Heart left ventricle (tissue), 16 donors: ENCODE measurements at regions not wholly inside any gene's neighbourhood (a gene's known extent, or its start where the extent isn't known, plus 50 kb on each side); places are given as distances from the start of the nearest gene placed in this dataset.

Experiments used
- ATAC-seq, 4 donors: fragments of 200-7000 bp; cut with Tn5 transposase; one replicate each; pipeline ENCODE4 v1.9.1; 2020 to 2022; ENCODE audit warnings: moderate library complexity in 4 of 4, mild to moderate bottlenecking in 3 of 4, moderate number of reproducible peaks in 1 of 4
- DNase-seq, 5 donors: peaks; one replicate each; pipeline ENCODE4 v3.0.0-alpha.2; 2020
- H3K27ac ChIP-seq, 12 donors: fragments of 200-600 bp; sonication (generic) in 4 of 12; one replicate each; pipeline versions ENCODE4 v1.5.0 to v1.8.0; 2016 to 2022; ENCODE audit warnings: mild to moderate bottlenecking in 2 of 12
- H3K27me3 ChIP-seq, 9 donors: fragments of 200-600 bp; sonication (generic) in 2 of 9; one replicate each; pipeline versions ENCODE4 v1.5.1 to v1.8.0; 2016 to 2022; ENCODE audit warnings: mild to moderate bottlenecking in 3 of 9
- H3K36me3 ChIP-seq, 9 donors: fragments of 200-600 bp; sonication (generic) in 2 of 9; one replicate each; pipeline versions ENCODE4 v1.5.0 to v1.8.0; 2018 to 2022; ENCODE audit warnings: mild to moderate bottlenecking in 2 of 9
- H3K4me1 ChIP-seq, 12 donors: fragments of 200-600 bp; sonication (generic) in 4 of 12; one replicate each; pipeline versions ENCODE4 v1.5.0 to v1.8.0; 2016 to 2022; ENCODE audit warnings: mild to moderate bottlenecking in 3 of 12
- H3K4me3 ChIP-seq, 12 donors: fragments of 200-600 bp; sonication (generic) in 4 of 12; one replicate each; pipeline versions ENCODE4 v1.5.0 to v1.8.0; 2017 to 2022; ENCODE audit warnings: mild to moderate bottlenecking in 9 of 12, moderate library complexity in 4 of 12
- H3K9me3 ChIP-seq, 12 donors: fragments of 200-600 bp; sonication (generic) in 4 of 12; one replicate each; pipeline versions ENCODE4 v1.5.0 to v1.8.0; 2016 to 2022; ENCODE audit warnings: mild to moderate bottlenecking in 1 of 12
- POLR2A ChIP-seq, 2 donors: fragments of 450-650 bp; IDR thresholded peaks; one replicate each; pipeline ENCODE4 v1.6.1; 2017; ENCODE audit warnings: antibody characterized with exemption in 2 of 2, mild to moderate bottlenecking in 2 of 2, moderate library complexity in 2 of 2
- WGBS, 4 donors: extraction: QIAGEN DNeasy Blood & Tissue Kit in 2 of 4; methylation state at CpG; one replicate each; pipeline versions ENCODE4 v1.1.5 to v1.1.7; 2013 to 2018; 5-methylcytosine and 5-hydroxymethylcytosine counted together
- intact Hi-C, 10 donors: fragments of 100-400 bp; cut with DNase I; formaldehyde crosslinking; loops; one replicate each; pipeline versions ENCODE4 v1.11.1 to v1.14.2; 2022
- TF ChIP-seq, protein P1 (sequence below), 12 donors: fragments of 200-600 bp; sonication (generic) in 4 of 12; IDR thresholded peaks; one replicate each; pipeline versions ENCODE4 v1.5.0 to v1.8.0; 2018 to 2022; ENCODE audit warnings: antibody characterized with exemption in 12 of 12, mild to moderate bottlenecking in 5 of 12
- donor health status: ischemic (EF 13 %, LVEDD 7.1; RV severe dilation, severe dysfunction).
- donor health status: healthy with polysubstance abuse.
- donor health status: DM: no; HTN: yes; CAD: no.
- donor health status: DM: no; HTN: no; CAD: no.
- donor health status: ischemic (EF 25% LVEDD 6.9; RV normal size, moderate dysfunction).
- donor health status: ischemic (EF 25% LVEDD 5.7; RV mildly dilated, moderate dysfunction).
- donor health status: healthy.
- donor health status: DM: yes; HTN: yes; CAD: no.
- donor health status: ischemic (EF 35%, LVEDD 5.7; RV mildly dilated, moderate dysfunction).
- donor health status: nonischemic (EF 11% LVEDD 7.7; RV severe dilation, severe dysfunction).
- donor health status: DM: yes; HTN: yes; CAD: no.
- donor health status: PGD.
- donor health status: ischemic (EF 29% LVEDD 5.4; RV normal size, mild dysfunction).
- donor health status: nonischemic (EF 23%, LVEDD 6.1; RV moderate dilation, normal function).

DNA sequence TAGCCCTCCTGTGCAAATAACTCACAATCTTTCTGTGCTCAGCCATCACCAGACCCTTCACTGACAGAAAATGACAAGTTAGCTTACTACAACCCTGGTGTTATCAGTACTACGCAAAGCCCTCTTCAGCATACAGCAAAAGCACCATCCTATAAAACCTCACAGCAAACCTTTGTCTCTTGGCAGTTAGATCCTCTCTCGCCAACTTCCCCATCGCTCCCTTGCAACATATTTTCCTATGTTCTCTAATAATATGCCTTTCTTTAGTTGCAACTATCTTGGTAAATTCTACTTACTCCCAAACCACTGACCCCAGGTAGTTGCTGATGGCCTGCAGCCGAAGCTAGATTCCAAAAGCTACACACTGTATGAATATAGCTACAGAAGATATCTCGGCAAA lies 856.9 kb upstream of the FRG1 start:
- H3K4me3 ChIP-seq, result no peak overlapping the region
- no peak for DNase-seq
- no peak overlapping the region for H3K27ac ChIP-seq
- WGBS, 4 donors, result 73 to 91% (median 82%) methylated on average over 5 of the region's 5 CpGs
- intact Hi-C loops, result no loop called here
- no peak for ATAC-seq
- H3K9me3 ChIP-seq, result no peaks in the 10 kb centered on the region
- no peak for TF ChIP-seq POLR2A (IDR thresholded peaks at IDR 0.05)
- TF ChIP-seq, protein P1, sequence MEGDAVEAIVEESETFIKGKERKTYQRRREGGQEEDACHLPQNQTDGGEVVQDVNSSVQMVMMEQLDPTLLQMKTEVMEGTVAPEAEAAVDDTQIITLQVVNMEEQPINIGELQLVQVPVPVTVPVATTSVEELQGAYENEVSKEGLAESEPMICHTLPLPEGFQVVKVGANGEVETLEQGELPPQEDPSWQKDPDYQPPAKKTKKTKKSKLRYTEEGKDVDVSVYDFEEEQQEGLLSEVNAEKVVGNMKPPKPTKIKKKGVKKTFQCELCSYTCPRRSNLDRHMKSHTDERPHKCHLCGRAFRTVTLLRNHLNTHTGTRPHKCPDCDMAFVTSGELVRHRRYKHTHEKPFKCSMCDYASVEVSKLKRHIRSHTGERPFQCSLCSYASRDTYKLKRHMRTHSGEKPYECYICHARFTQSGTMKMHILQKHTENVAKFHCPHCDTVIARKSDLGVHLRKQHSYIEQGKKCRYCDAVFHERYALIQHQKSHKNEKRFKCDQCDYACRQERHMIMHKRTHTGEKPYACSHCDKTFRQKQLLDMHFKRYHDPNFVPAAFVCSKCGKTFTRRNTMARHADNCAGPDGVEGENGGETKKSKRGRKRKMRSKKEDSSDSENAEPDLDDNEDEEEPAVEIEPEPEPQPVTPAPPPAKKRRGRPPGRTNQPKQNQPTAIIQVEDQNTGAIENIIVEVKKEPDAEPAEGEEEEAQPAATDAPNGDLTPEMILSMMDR (IDR thresholded peaks at IDR 0.05), result no peak
- H3K27me3 ChIP-seq, result no peaks in the 10 kb centered on the region
- H3K36me3 ChIP-seq, result no peaks in the 10 kb centered on the region
- H3K4me1 ChIP-seq, result no peaks in the 10 kb centered on the region

DNA sequence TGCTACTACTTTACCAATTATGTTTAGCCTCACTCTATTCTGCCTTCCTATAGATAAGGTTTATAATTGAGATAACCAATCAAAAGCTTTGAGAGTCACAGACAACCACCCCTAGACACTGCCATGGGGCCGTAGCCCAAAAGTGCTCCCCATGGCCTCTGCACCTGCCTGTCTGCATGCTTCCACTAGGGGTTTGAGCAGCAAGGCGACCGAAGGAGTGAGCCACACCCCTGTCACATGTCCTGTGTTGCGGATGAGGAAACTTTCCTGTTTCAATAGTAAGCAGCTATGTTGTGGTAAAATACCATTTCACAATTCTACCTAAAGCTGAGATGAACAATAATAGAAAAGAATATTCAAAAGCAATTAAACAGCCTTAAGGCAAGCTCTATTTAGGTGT lies 856.0 kb upstream of the FRG1 start:
- no peaks in the 10 kb centered on the region for H3K4me1 ChIP-seq
- no peaks in the 10 kb centered on the region for H3K9me3 ChIP-seq
- TF ChIP-seq, protein P1 (IDR thresholded peaks at IDR 0.05), result no peak
- no peak for TF ChIP-seq POLR2A (IDR thresholded peaks at IDR 0.05)
- H3K4me3 ChIP-seq, result no peak overlapping the region
- no peaks in the 10 kb centered on the region for H3K27me3 ChIP-seq
- DNase-seq (no peak), ATAC-seq (no peak)
- H3K27ac ChIP-seq, result no peak overlapping the region
- intact Hi-C loops, result no loop called here
- 64 to 89% (median 71%) methylated on average over 4 of the region's 4 CpGs for WGBS, 4 donors
- no peaks in the 10 kb centered on the region for H3K36me3 ChIP-seq

DNA sequence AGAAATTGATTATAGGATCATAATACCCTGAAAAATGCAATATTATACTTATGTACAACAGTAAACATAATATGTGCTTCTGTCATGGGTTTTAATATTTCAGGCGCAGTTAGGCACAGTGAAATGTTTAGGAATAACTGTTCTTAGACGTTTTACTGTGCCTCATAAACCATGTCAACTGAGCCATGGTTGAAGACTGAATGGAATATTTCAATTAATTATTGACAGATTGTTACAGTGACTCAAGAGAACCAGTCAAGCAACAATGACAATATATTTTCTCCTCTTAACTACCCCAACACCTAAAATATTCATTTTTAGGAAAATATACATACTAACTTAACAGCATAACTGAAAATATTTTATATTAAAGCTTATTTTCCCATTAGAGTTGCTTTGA lies 852.7 kb upstream of the FRG1 start:
- ATAC-seq (no peak), DNase-seq (no peak)
- 77 to 86% (median 80%) methylated on average over 2 of the region's 2 CpGs for WGBS, 4 donors
- H3K4me3 ChIP-seq, result no peak overlapping the region
- no peak overlapping the region for H3K27ac ChIP-seq
- intact Hi-C loops, result no loop called here
- no peaks in the 10 kb centered on the region for H3K36me3 ChIP-seq
- no peaks in the 10 kb centered on the region for H3K9me3 ChIP-seq
- TF ChIP-seq, protein P1 (IDR thresholded peaks at IDR 0.05), result no peak
- no peak for TF ChIP-seq POLR2A (IDR thresholded peaks at IDR 0.05)
- no peaks in the 10 kb centered on the region for H3K27me3 ChIP-seq
- no peaks in the 10 kb centered on the region for H3K4me1 ChIP-seq

DNA sequence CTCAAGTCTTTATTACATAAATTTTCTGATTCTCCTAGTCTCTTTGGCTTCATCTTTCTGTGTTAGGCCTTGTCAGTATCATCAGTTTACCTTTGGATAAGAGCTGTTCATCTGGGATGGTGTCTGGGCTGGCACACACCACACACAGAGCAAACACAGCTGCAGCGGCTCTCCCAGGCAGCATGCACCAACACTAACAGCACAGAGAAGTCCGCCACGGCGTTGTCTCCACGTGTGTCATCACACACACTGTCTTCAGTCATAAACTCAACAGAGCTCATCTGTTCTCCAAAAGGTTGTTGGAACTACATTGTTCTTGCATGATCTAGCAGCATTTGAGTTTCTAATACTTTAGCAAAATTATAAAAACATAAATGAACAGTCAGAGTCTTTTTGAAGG lies 851.9 kb upstream of the FRG1 start:
- no peaks in the 10 kb centered on the region for H3K4me1 ChIP-seq
- DNase-seq (no peak), ATAC-seq (no peak)
- H3K27ac ChIP-seq, result no peak overlapping the region
- H3K9me3 ChIP-seq, result no peaks in the 10 kb centered on the region
- TF ChIP-seq, protein P1 (IDR thresholded peaks at IDR 0.05), result no peak
- TF ChIP-seq POLR2A (IDR thresholded peaks at IDR 0.05), result no peak
- intact Hi-C loops, result no loop called here
- no peaks in the 10 kb centered on the region for H3K27me3 ChIP-seq
- no peaks in the 10 kb centered on the region for H3K36me3 ChIP-seq
- 65 to 80% (median 70%) methylated on average over 5 of the region's 5 CpGs for whole genome bisulfite sequencing, 4 donors
- H3K4me3 ChIP-seq, result no peak overlapping the region
